Muscle layer of duodenum (tissue), 2 donors: ENCODE measurements at regions not wholly inside any gene's neighbourhood (a gene's known extent, or its start where the extent isn't known, plus 50 kb on each side); places are given as distances from the start of the nearest gene placed in this dataset.

Source experiments
- H3K27ac ChIP-seq: one replicate; pipeline ENCODE4 v1.7.0; 2013; ENCODE audit warnings: mild to moderate bottlenecking, low read length
- H3K27me3 ChIP-seq: one replicate; pipeline ENCODE4 v1.7.0; 2013; ENCODE audit warnings: low read depth, mild to moderate bottlenecking, control low read depth, low read length
- H3K36me3 ChIP-seq, 2 donors: one replicate each; pipeline ENCODE4 v1.7.0; 2013; ENCODE audit warnings: low read length in 2 of 2, control low read depth in 1 of 2, mild to moderate bottlenecking in 1 of 2; ENCODE audit not compliant: insufficient read depth in 2 of 2, control insufficient read depth in 1 of 2
- H3K4me1 ChIP-seq, 2 donors: one replicate each; pipeline ENCODE4 v1.7.0; 2013; ENCODE audit warnings: low read length in 2 of 2, mild to moderate bottlenecking in 2 of 2, control low read depth in 1 of 2, moderate library complexity in 1 of 2; ENCODE audit not compliant: insufficient read depth in 2 of 2, control insufficient read depth in 1 of 2
- H3K4me3 ChIP-seq, 2 donors: one replicate each; pipeline ENCODE4 v1.7.0; 2013; ENCODE audit warnings: low read length in 2 of 2, low read depth in 1 of 2, mild to moderate bottlenecking in 1 of 2
- H3K9me3 ChIP-seq, 2 donors: one replicate each; pipeline ENCODE4 v1.7.0; 2013; ENCODE audit warnings: low read length in 2 of 2, control low read depth in 1 of 2, mild to moderate bottlenecking in 1 of 2; ENCODE audit not compliant: control insufficient read depth in 1 of 2
- donor health status: healthy.

GRCh38 chr10:130742941-130743675, 568.4 kb downstream of the TCERG1L start:
- Histone ChIP-seq H3K36me3 (no peaks in the 10 kb centered on the region), H3K27me3 (no peaks in the 10 kb centered on the region), H3K9me3 (no peaks in the 10 kb centered on the region), H3K27ac (no peak overlapping the region), H3K4me3 (no peak overlapping the region), H3K4me1 (no peaks in the 10 kb centered on the region)

- no peak overlapping the region for H3K27ac ChIP-seq
- no peaks in the 10 kb centered on the region for H3K4me1 ChIP-seq
- H3K27me3 ChIP-seq: no peaks in the 10 kb centered on the region
- H3K9me3 ChIP-seq: no peaks in the 10 kb centered on the region
- H3K4me3 ChIP-seq: no peak overlapping the region
- no peaks in the 10 kb centered on the region for H3K36me3 ChIP-seq
These were observed 567.7 kb downstream of the TCERG1L start for GRCh38 chr10:130743751-130744271.

- H3K27ac ChIP-seq: no peak overlapping the region
- H3K36me3 ChIP-seq: no peaks in the 10 kb centered on the region
- no peaks in the 10 kb centered on the region for H3K9me3 ChIP-seq
- H3K4me1 ChIP-seq: no peaks in the 10 kb centered on the region
- H3K27me3 ChIP-seq: no peaks in the 10 kb centered on the region
- no peak overlapping the region for H3K4me3 ChIP-seq
These were observed 566.9 kb downstream of the TCERG1L start for GRCh38 chr10:130744631-130745030.

- H3K36me3 ChIP-seq: no peaks in the 10 kb centered on the region
- H3K9me3 ChIP-seq: no peaks in the 10 kb centered on the region
- no peak overlapping the region for H3K27ac ChIP-seq
- no peaks in the 10 kb centered on the region for H3K4me1 ChIP-seq
- no peaks in the 10 kb centered on the region for H3K27me3 ChIP-seq
- H3K4me3 ChIP-seq: no peak overlapping the region
These were observed 566.3 kb downstream of the TCERG1L start for GRCh38 chr10:130745251-130745650.

GRCh38 chr10:130745821-130746220, 565.7 kb downstream of the TCERG1L start:
- no peak overlapping the region for H3K4me3 ChIP-seq
- H3K27me3 ChIP-seq: no peaks in the 10 kb centered on the region
- no peaks in the 10 kb centered on the region for H3K36me3 ChIP-seq
- H3K9me3 ChIP-seq: no peaks in the 10 kb centered on the region
- no peaks in the 10 kb centered on the region for H3K4me1 ChIP-seq
- H3K27ac ChIP-seq: no peak overlapping the region

- Histone ChIP-seq H3K4me1 (no peaks in the 10 kb centered on the region), H3K36me3 (no peaks in the 10 kb centered on the region), H3K27ac (no peak overlapping the region), H3K4me3 (no peak overlapping the region), H3K9me3 (no peaks in the 10 kb centered on the region), H3K27me3 (no peaks in the 10 kb centered on the region)
These were observed 565.2 kb downstream of the TCERG1L start for GRCh38 chr10:130746311-130746710.

- no peak overlapping the region for H3K27ac ChIP-seq
- H3K4me3 ChIP-seq: no peak overlapping the region
- no peaks in the 10 kb centered on the region for H3K9me3 ChIP-seq
- no peaks in the 10 kb centered on the region for H3K4me1 ChIP-seq
- no peaks in the 10 kb centered on the region for H3K36me3 ChIP-seq
- no peaks in the 10 kb centered on the region for H3K27me3 ChIP-seq
These were observed 564.2 kb downstream of the TCERG1L start for GRCh38 chr10:130747356-130747755.

- H3K27me3 ChIP-seq: no peaks in the 10 kb centered on the region
- H3K4me1 ChIP-seq: no peaks in the 10 kb centered on the region
- no peaks in the 10 kb centered on the region for H3K9me3 ChIP-seq
- no peak overlapping the region for H3K4me3 ChIP-seq
- no peak overlapping the region for H3K27ac ChIP-seq
- H3K36me3 ChIP-seq: no peaks in the 10 kb centered on the region
These were observed 563.6 kb downstream of the TCERG1L start for GRCh38 chr10:130747946-130748345.

- no peak overlapping the region for H3K27ac ChIP-seq
- no peaks in the 10 kb centered on the region for H3K9me3 ChIP-seq
- no peak overlapping the region for H3K4me3 ChIP-seq
- no peaks in the 10 kb centered on the region for H3K36me3 ChIP-seq
- no peaks in the 10 kb centered on the region for H3K27me3 ChIP-seq
- no peaks in the 10 kb centered on the region for H3K4me1 ChIP-seq
These were observed 563.0 kb downstream of the TCERG1L start for GRCh38 chr10:130748409-130749057.

GRCh38 chr10:130749911-130750310, 561.6 kb downstream of the TCERG1L start:
- Histone ChIP-seq H3K4me1 (no peaks in the 10 kb centered on the region), H3K27me3 (no peaks in the 10 kb centered on the region), H3K9me3 (no peaks in the 10 kb centered on the region), H3K4me3 (no peak overlapping the region), H3K27ac (no peak overlapping the region), H3K36me3 (no peaks in the 10 kb centered on the region)

- no peak overlapping the region for H3K4me3 ChIP-seq
- no peaks in the 10 kb centered on the region for H3K4me1 ChIP-seq
- peaks cover 0 to 2% of the 10 kb centered on the region in 2 donors for H3K9me3 ChIP-seq
- H3K27me3 ChIP-seq: no peaks in the 10 kb centered on the region
- no peak overlapping the region for H3K27ac ChIP-seq
- H3K36me3 ChIP-seq: no peaks in the 10 kb centered on the region
These were observed 561.1 kb downstream of the TCERG1L start for GRCh38 chr10:130750441-130750840.
